KMS-11 (cell line): ENCODE measurements at regions not wholly inside any gene's neighbourhood (a gene's known extent, or its start where the extent isn't known, plus 50 kb on each side); places are given as distances from the start of the nearest gene placed in this dataset.

Experiments used
- H2AFZ ChIP-seq: fragments of 200-600 bp; sonication (generic); 2 replicates; pipeline ENCODE4 v1.6.1; 2016; ENCODE audit warnings: antibody characterized with exemption, mixed run types, low read depth
- H3K27ac ChIP-seq: fragments of 200-600 bp; sonication (generic); 2 replicates; pipeline ENCODE4 v1.6.1; 2016; ENCODE audit warnings: mild to moderate bottlenecking, mixed run types
- H3K27me3 ChIP-seq: fragments of 200-600 bp; sonication (generic); 2 replicates; pipeline ENCODE4 v1.6.1; 2017; ENCODE audit warnings: mild to moderate bottlenecking, low read depth, mixed run types, moderate library complexity; ENCODE audit not compliant: insufficient read depth
- H3K36me3 ChIP-seq: fragments of 200-600 bp; sonication (generic); 2 replicates; pipeline ENCODE4 v1.6.1; 2017; ENCODE audit warnings: mild to moderate bottlenecking, mixed run types; ENCODE audit not compliant: insufficient read depth
- H3K4me1 ChIP-seq: fragments of 200-600 bp; sonication (generic); 2 replicates; pipeline ENCODE4 v1.6.1; 2016; ENCODE audit warnings: mild to moderate bottlenecking, low read depth, mixed run types; ENCODE audit not compliant: poor library complexity, severe bottlenecking
- H3K4me2 ChIP-seq: fragments of 200-600 bp; sonication (generic); 2 replicates; pipeline ENCODE4 v1.7.0; 2016; ENCODE audit warnings: mild to moderate bottlenecking, mixed run types
- H3K4me3 ChIP-seq: fragments of 200-600 bp; sonication (generic); IDR thresholded peaks from 2 replicates; pipeline ENCODE4 v1.6.1; 2017; ENCODE audit warnings: low read depth, low read length, mixed read lengths; ENCODE audit not compliant: insufficient read depth
- H3K79me2 ChIP-seq: fragments of 200-600 bp; sonication (generic); 2 replicates; pipeline ENCODE4 v1.6.1; 2016; ENCODE audit warnings: low read depth, mixed run types; ENCODE audit not compliant: insufficient read depth
- H3K9ac ChIP-seq: fragments of 200-600 bp; sonication (generic); 2 replicates; pipeline ENCODE4 v1.6.1; 2016; ENCODE audit warnings: mild to moderate bottlenecking, mixed run types
- H4K20me1 ChIP-seq: fragments of 200-600 bp; sonication (generic); 2 replicates; pipeline ENCODE4 v1.6.1; 2016; ENCODE audit warnings: mild to moderate bottlenecking, mixed run types; ENCODE audit not compliant: insufficient read depth
- CTCF ChIP-seq: fragments of 200-600 bp; sonication (generic); conservative IDR thresholded peaks from 2 replicates; pipeline ENCODE4 v1.6.1; 2017; ENCODE audit warnings: low read depth, mild to moderate bottlenecking, antibody characterized with exemption, low read length, moderate library complexity, mixed read lengths

GRCh38 chr1:234841281-234841680 is 231.3 kb upstream of the IRF2BP2 start:
- H3K4me2 ChIP-seq, result no peak overlapping the region
- H3K27ac ChIP-seq, result no peak overlapping the region
- H2AFZ ChIP-seq, result no peak overlapping the region

GRCh38 chr1:234840843-234841242 is 230.9 kb upstream of the IRF2BP2 start:
- no peak for TF ChIP-seq CTCF
- Histone ChIP-seq H3K36me3 (no peaks in the 10 kb centered on the region), H3K9ac (no peak overlapping the region), H3K27me3 (no peaks in the 10 kb centered on the region), H3K4me3 (no peak overlapping the region), H3K4me1 (peaks cover 28% of the 10 kb centered on the region), H4K20me1 (no peaks in the 10 kb centered on the region), H2AFZ (no peak overlapping the region), H3K79me2 (no peaks in the 10 kb centered on the region), H3K27ac (no peak overlapping the region), H3K4me2 (no peak overlapping the region)

More at GRCh38 chr1:234841281-234841680, 231.3 kb upstream of the IRF2BP2 start:
- Histone ChIP-seq H3K4me1 (peaks cover 31% of the 10 kb centered on the region), H4K20me1 (no peaks in the 10 kb centered on the region), H3K9ac (no peak overlapping the region), H3K79me2 (no peaks in the 10 kb centered on the region), H3K4me3 (no peak overlapping the region), H3K36me3 (no peaks in the 10 kb centered on the region), H3K27me3 (no peaks in the 10 kb centered on the region)
- TF ChIP-seq CTCF, result no peak

GRCh38 chr1:234840253-234840652 is 230.3 kb upstream of the IRF2BP2 start:
- Histone ChIP-seq H3K4me2 (no peak overlapping the region), H3K4me3 (no peak overlapping the region), H3K36me3 (no peaks in the 10 kb centered on the region), H3K4me1 (peaks cover 22% of the 10 kb centered on the region), H3K9ac (no peak overlapping the region), H2AFZ (no peak overlapping the region), H3K79me2 (no peaks in the 10 kb centered on the region), H4K20me1 (no peaks in the 10 kb centered on the region), H3K27ac (no peak overlapping the region), H3K27me3 (no peaks in the 10 kb centered on the region)
- TF ChIP-seq CTCF, result no peak

GRCh38 chr1:234839663-234840062 is 229.7 kb upstream of the IRF2BP2 start:
- Histone ChIP-seq H3K9ac (no peak overlapping the region), H4K20me1 (no peaks in the 10 kb centered on the region), H3K4me2 (no peak overlapping the region), H3K36me3 (no peaks in the 10 kb centered on the region), H3K4me1 (peaks cover 16% of the 10 kb centered on the region), H3K4me3 (no peak overlapping the region), H3K79me2 (no peaks in the 10 kb centered on the region), H3K27ac (no peak overlapping the region), H2AFZ (no peak overlapping the region), H3K27me3 (no peaks in the 10 kb centered on the region)
- no peak for TF ChIP-seq CTCF
